ENCODE measurements at regions not wholly inside any gene's neighbourhood (a gene's known extent, or its start where the extent isn't known, plus 50 kb on each side); places are given as distances from the start of the nearest gene placed in this dataset.

GRCh38 chr5:57664700-57665099, 182.1 kb upstream of the ACTBL2 start:
- WGBS, 2 donors, result 90 to 98% methylated on average over 1 of the region's 1 CpG
- no peak overlapping the region for H3K4me3 ChIP-seq (ENCODE audit: low read depth, poor library complexity, severe bottlenecking)
- intact Hi-C loops (cut with DNase I; ENCODE audit: low total_unique reads), result no loop called here
- TF ChIP-seq POLR2A (IDR thresholded peaks at IDR 0.05) (no peak), CTCF (IDR thresholded peaks at IDR 0.05) (no peak)
- DNase-seq (ENCODE audit: low spot score in 2 of 2), result no peak

- intact Hi-C loops (cut with DNase I; ENCODE audit: low total_unique reads), result no loop called here
These were observed 180.9 kb upstream of the ACTBL2 start for GRCh38 chr5:57663466-57663865.

GRCh38 chr5:57662991-57663390, 180.4 kb upstream of the ACTBL2 start:
- WGBS, 2 donors, result 70 to 76% methylated on average over 4 of the region's 4 CpGs
- intact Hi-C loops (cut with DNase I; ENCODE audit: low total_unique reads), result no loop called here
- DNase-seq (ENCODE audit: low spot score in 2 of 2), result no peak
- TF ChIP-seq CTCF (IDR thresholded peaks at IDR 0.05) (no peak), POLR2A (IDR thresholded peaks at IDR 0.05) (no peak)
- H3K4me3 ChIP-seq (ENCODE audit: low read depth, poor library complexity, severe bottlenecking), result no peak overlapping the region

More at GRCh38 chr5:57663466-57663865, 180.9 kb upstream of the ACTBL2 start:
- TF ChIP-seq CTCF (IDR thresholded peaks at IDR 0.05), result no peak
- TF ChIP-seq POLR2A (IDR thresholded peaks at IDR 0.05), result no peak
- no peak overlapping the region for H3K4me3 ChIP-seq (ENCODE audit: low read depth, poor library complexity, severe bottlenecking)
- DNase-seq (ENCODE audit: low spot score in 2 of 2), result no peak
- 82 to 85% methylated on average over 2 of the region's 2 CpGs for WGBS, 2 donors

- intact Hi-C loops (cut with DNase I; ENCODE audit: low total_unique reads), result no loop called here
- TF ChIP-seq CTCF (IDR thresholded peaks at IDR 0.05) (no peak), POLR2A (IDR thresholded peaks at IDR 0.05) (no peak)
- 88 to 94% methylated on average over 2 of the region's 2 CpGs for WGBS, 2 donors
- DNase-seq (ENCODE audit: low spot score in 2 of 2), result no peak
- H3K4me3 ChIP-seq (ENCODE audit: low read depth, poor library complexity, severe bottlenecking), result no peak overlapping the region
These were observed 177.3 kb upstream of the ACTBL2 start for GRCh38 chr5:57659886-57660285.

- DNase-seq (ENCODE audit: low spot score in 2 of 2), result no peak
- 89 to 94% methylated on average over 1 of the region's 1 CpG for WGBS, 2 donors
- H3K4me3 ChIP-seq (ENCODE audit: low read depth, poor library complexity, severe bottlenecking), result no peak overlapping the region
- TF ChIP-seq POLR2A (IDR thresholded peaks at IDR 0.05) (no peak), CTCF (IDR thresholded peaks at IDR 0.05) (no peak)
- intact Hi-C loops (cut with DNase I; ENCODE audit: low total_unique reads), result no loop called here
These were observed 175.4 kb upstream of the ACTBL2 start for GRCh38 chr5:57658018-57658417.

- 68 to 92% methylated on average over 4 of the region's 4 CpGs for WGBS, 2 donors
- H3K4me3 ChIP-seq (ENCODE audit: low read depth, poor library complexity, severe bottlenecking), result no peak overlapping the region
- no peak for DNase-seq (ENCODE audit: low spot score in 2 of 2)
- intact Hi-C loops (cut with DNase I; ENCODE audit: low total_unique reads), result no loop called here
- TF ChIP-seq POLR2A (IDR thresholded peaks at IDR 0.05), result no peak
- no peak for TF ChIP-seq CTCF (IDR thresholded peaks at IDR 0.05)
These were observed 172.6 kb upstream of the ACTBL2 start for GRCh38 chr5:57655228-57655627.

Data from lower leg skin (tissue), 4 donors.